B cell (primary cell): ENCODE measurements at regions not wholly inside any gene's neighbourhood (a gene's known extent, or its start where the extent isn't known, plus 50 kb on each side); places are given as distances from the start of the nearest gene placed in this dataset.

Source experiments
- ATAC-seq: fragments of 200-7000 bp; cut with Tn5 transposase; one replicate; pipeline ENCODE4 v1.10.0; 2021; ENCODE audit warnings: low read depth, mild to moderate bottlenecking, moderate number of reproducible peaks, moderate library complexity
- CTCF ChIA-PET: fragments of 350-600 bp; sonication (Branson Sonifier 250); formaldehyde crosslinking; loops from one replicate; lab custom pipeline; 2021; ENCODE audit warnings: antibody characterized with exemption, inconsistent platforms; lab: Charles Lee
- POLR2A ChIA-PET: fragments of 350-600 bp; sonication (Branson Sonifier 250); formaldehyde crosslinking; loops from one replicate; lab custom pipeline; 2021; ENCODE audit warnings: antibody characterized with exemption; lab: Charles Lee
- DNase-seq: peaks from one replicate; pipeline ENCODE4 v3.0.0; 2013
- H2AFZ ChIP-seq: 2 replicates; pipeline ENCODE4 v1.6.1; 2012; ENCODE audit warnings: mild to moderate bottlenecking, low read depth, low read length; ENCODE audit not compliant: insufficient read depth, poor library complexity, severe bottlenecking
- H3K27ac ChIP-seq, 2 donors: 1 replicate in 1 of 2; 2 replicates in 1 of 2; pipeline ENCODE4 v1.5.1; 2012 to 2013; ENCODE audit warnings: low read length in 2 of 2, mild to moderate bottlenecking in 2 of 2, moderate library complexity in 1 of 2
- H3K27me3 ChIP-seq, 4 experiments: fragments of 200-600 bp in 1 of 4; sonication (generic) in 1 of 4; replicated peaks in 1 of 4; 1 replicate in 2 of 4; 2 replicates in 2 of 4; pipeline versions ENCODE4 v1.6.1 to v1.7.0; 2013 to 2016; ENCODE audit warnings: low read length in 3 of 4, mild to moderate bottlenecking in 2 of 4, mixed read lengths in 1 of 4, moderate library complexity in 1 of 4; ENCODE audit not compliant: insufficient read depth in 4 of 4, control insufficient read depth in 3 of 4; ENCODE audit errors: control extremely low read depth in 1 of 4
- H3K36me3 ChIP-seq, 2 experiments: replicated peaks in 1 of 2; 1 replicate in 1 of 2; 2 replicates in 1 of 2; pipeline versions ENCODE4 v1.6.1 to v1.7.1; 2013; ENCODE audit warnings: low read length in 1 of 2; ENCODE audit not compliant: insufficient read depth in 2 of 2, control insufficient read depth in 1 of 2; ENCODE audit errors: control extremely low read depth in 1 of 2, extremely low read depth in 1 of 2
- H3K4me1 ChIP-seq, 2 donors: fragments of 200-600 bp in 1 of 2; sonication (generic) in 1 of 2; 1 replicate in 1 of 2; 2 replicates in 1 of 2; pipeline versions ENCODE4 v1.5.1 to v1.6.1; 2013 to 2017; ENCODE audit warnings: low read length in 2 of 2; ENCODE audit not compliant: control insufficient read depth in 2 of 2, insufficient read depth in 2 of 2
- H3K4me2 ChIP-seq: replicated peaks from 2 replicates; pipeline ENCODE3; 2012; ENCODE audit warnings: mild to moderate bottlenecking, low read depth, low read length; ENCODE audit not compliant: poor library complexity, severe bottlenecking
- H3K4me3 ChIP-seq, 5 experiments: fragments of 200-600 bp in 1 of 5; sonication (generic) in 1 of 5; 1 replicate in 3 of 5; 2 replicates in 2 of 5; pipeline versions ENCODE4 v1.5.1 to v1.7.0; 2011 to 2016; ENCODE audit warnings: low read length in 4 of 5, mild to moderate bottlenecking in 4 of 5, low read depth in 2 of 5, control low read depth in 1 of 5, moderate library complexity in 1 of 5; ENCODE audit not compliant: insufficient read depth in 1 of 5; ENCODE audit errors: control extremely low read depth in 1 of 5, extremely low read depth in 1 of 5
- H3K79me2 ChIP-seq: fragments of 200-600 bp; sonication (generic); one replicate; pipeline ENCODE4 v1.6.0; 2016; ENCODE audit warnings: low read length; ENCODE audit not compliant: control insufficient read depth, insufficient read depth
- H3K9ac ChIP-seq: fragments of 200-600 bp; sonication (generic); 2 replicates; pipeline ENCODE4 v1.6.1; 2017; ENCODE audit warnings: mild to moderate bottlenecking, low read length, moderate library complexity
- H3K9me3 ChIP-seq, 3 donors: one replicate each; pipeline versions ENCODE4 v1.6.1 to v1.7.1; 2013; ENCODE audit warnings: low read length in 2 of 3; ENCODE audit not compliant: control insufficient read depth in 2 of 3, insufficient read depth in 1 of 3; ENCODE audit errors: control extremely low read depth in 1 of 3
- H4K20me1 ChIP-seq: 2 replicates; pipeline ENCODE4 v1.6.0; 2012; ENCODE audit warnings: mild to moderate bottlenecking, low read length; ENCODE audit not compliant: insufficient read depth, control insufficient read depth, poor library complexity, severe bottlenecking
- H3K27ac Mint-ChIP-seq: one replicate; pipeline ENCODE4 v1.8.0; 2021; ENCODE audit warnings: mixed read lengths
- H3K27me3 Mint-ChIP-seq: one replicate; pipeline ENCODE4 v1.8.0; 2021; ENCODE audit warnings: mixed read lengths
- H3K4me1 Mint-ChIP-seq: one replicate; pipeline ENCODE4 v1.8.0; 2021; ENCODE audit warnings: mixed read lengths
- H3K4me3 Mint-ChIP-seq: one replicate; pipeline ENCODE4 v1.8.0; 2021; ENCODE audit warnings: mixed read lengths
- H3K9me3 Mint-ChIP-seq: one replicate; pipeline ENCODE4 v1.8.0; 2022; ENCODE audit warnings: mixed read lengths; ENCODE audit not compliant: insufficient read depth
- EZH2 ChIP-seq: IDR thresholded peaks from 2 replicates; pipeline ENCODE4 v1.6.1; 2012; ENCODE audit warnings: borderline replicate concordance, low read depth, mild to moderate bottlenecking, moderate library complexity, low read length; ENCODE audit not compliant: insufficient read depth, poor library complexity, severe bottlenecking
- WGBS: methylation state at CpG from one replicate; pipeline ENCODE4 v1.1.5; 2013; ENCODE audit warnings: missing lambda C conversion rate; ENCODE audit not compliant: insufficient coverage; 5-methylcytosine and 5-hydroxymethylcytosine counted together
- intact Hi-C: fragments of 100-400 bp; cut with micrococcal nuclease; formaldehyde crosslinking; loops from one replicate; pipeline ENCODE4 v1.10.0; 2022
- TF ChIP-seq, protein P1 (sequence below): fragments of 200-600 bp; IDR thresholded peaks from one replicate; pipeline ENCODE4 v1.8.0; 2022; ENCODE audit warnings: antibody characterized with exemption, mild to moderate bottlenecking

DNA sequence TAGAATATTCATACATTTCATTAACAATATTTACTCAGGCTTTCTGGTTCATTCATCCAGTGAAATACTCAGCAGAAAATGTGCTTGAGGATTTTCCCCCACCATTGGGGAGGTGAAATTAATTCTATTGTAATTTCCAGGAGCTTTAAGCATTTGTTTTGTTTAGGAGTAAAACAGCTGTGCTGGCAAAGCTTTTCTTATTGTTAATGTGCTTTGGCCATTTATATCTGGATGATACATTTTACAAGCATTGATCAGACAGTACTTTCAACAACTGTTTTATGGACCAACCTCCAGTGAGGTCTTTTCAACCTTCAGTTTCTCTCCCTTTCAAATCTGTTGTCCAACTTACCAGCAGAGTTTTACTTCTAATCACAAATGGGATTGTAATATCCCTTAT is 672.4 kb downstream of the CDH11 start:
- no peaks in the 10 kb centered on the region for H3K27me3 Mint-ChIP-seq
- H3K4me2 ChIP-seq: no peak overlapping the region
- ChIA-PET CTCF (no interaction called here), POLR2A (no interaction called here)
- H3K9me3 Mint-ChIP-seq: no peaks in the 10 kb centered on the region
- no peak overlapping the region for H3K4me3 Mint-ChIP-seq
- no peaks in the 10 kb centered on the region for H3K79me2 ChIP-seq
- H3K27ac ChIP-seq: no peak overlapping the region
- no peaks in the 10 kb centered on the region for H3K4me1 ChIP-seq
- no peak for DNase-seq
- H3K36me3 ChIP-seq: no peaks in the 10 kb centered on the region
- H4K20me1 ChIP-seq: no peaks in the 10 kb centered on the region
- no peak overlapping the region for H2AFZ ChIP-seq
- no peak for ATAC-seq
- no peak overlapping the region for H3K4me3 ChIP-seq
- intact Hi-C loops: no loop called here
- no peaks in the 10 kb centered on the region for H3K4me1 Mint-ChIP-seq
- no peaks in the 10 kb centered on the region for H3K9me3 ChIP-seq
- no peak overlapping the region for H3K9ac ChIP-seq
- H3K27me3 ChIP-seq: no peaks in the 10 kb centered on the region
- no peak for TF ChIP-seq EZH2
- TF ChIP-seq, protein P1, sequence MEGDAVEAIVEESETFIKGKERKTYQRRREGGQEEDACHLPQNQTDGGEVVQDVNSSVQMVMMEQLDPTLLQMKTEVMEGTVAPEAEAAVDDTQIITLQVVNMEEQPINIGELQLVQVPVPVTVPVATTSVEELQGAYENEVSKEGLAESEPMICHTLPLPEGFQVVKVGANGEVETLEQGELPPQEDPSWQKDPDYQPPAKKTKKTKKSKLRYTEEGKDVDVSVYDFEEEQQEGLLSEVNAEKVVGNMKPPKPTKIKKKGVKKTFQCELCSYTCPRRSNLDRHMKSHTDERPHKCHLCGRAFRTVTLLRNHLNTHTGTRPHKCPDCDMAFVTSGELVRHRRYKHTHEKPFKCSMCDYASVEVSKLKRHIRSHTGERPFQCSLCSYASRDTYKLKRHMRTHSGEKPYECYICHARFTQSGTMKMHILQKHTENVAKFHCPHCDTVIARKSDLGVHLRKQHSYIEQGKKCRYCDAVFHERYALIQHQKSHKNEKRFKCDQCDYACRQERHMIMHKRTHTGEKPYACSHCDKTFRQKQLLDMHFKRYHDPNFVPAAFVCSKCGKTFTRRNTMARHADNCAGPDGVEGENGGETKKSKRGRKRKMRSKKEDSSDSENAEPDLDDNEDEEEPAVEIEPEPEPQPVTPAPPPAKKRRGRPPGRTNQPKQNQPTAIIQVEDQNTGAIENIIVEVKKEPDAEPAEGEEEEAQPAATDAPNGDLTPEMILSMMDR: no peak
- no peak overlapping the region for H3K27ac Mint-ChIP-seq

DNA sequence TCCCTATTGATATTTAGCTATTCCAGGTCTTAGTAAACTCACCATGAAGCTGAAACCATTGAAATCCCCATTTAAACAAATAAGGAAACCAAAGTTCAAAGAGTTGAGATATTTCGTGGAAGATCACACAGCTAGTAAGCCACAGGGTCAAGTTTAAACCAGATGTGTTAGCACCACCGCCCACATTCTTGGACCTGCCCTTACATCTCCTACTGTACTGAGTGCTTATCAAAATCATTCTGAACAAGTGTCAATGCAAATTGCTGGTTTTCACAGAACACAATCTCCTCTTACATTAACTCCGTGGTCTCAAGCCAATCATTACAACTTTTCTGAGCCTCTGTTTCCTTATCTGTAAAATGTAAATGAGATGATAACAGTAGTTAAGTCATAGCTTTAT is 676.2 kb downstream of the CDH11 start:
- Histone ChIP-seq H2AFZ (no peak overlapping the region), H3K27me3 (no peaks in the 10 kb centered on the region), H4K20me1 (no peaks in the 10 kb centered on the region), H3K4me2 (no peak overlapping the region), H3K4me1 (no peaks in the 10 kb centered on the region), H3K9ac (no peak overlapping the region), H3K4me3 (no peak overlapping the region), H3K36me3 (no peaks in the 10 kb centered on the region), H3K79me2 (no peaks in the 10 kb centered on the region), H3K27ac (no peak overlapping the region), H3K9me3 (no peaks in the 10 kb centered on the region)
- H3K4me1 Mint-ChIP-seq: no peaks in the 10 kb centered on the region
- ATAC-seq (no peak), DNase-seq (no peak)
- H3K27ac Mint-ChIP-seq: no peak overlapping the region
- 63% methylated on average over 2 of the region's 3 CpGs for WGBS
- ChIA-PET CTCF (no interaction called here), POLR2A (no interaction called here)
- no peak for TF ChIP-seq EZH2
- TF ChIP-seq, protein P1: no peak
- H3K27me3 Mint-ChIP-seq: no peaks in the 10 kb centered on the region
- intact Hi-C loops: no loop called here
- no peak overlapping the region for H3K4me3 Mint-ChIP-seq
- H3K9me3 Mint-ChIP-seq: no peaks in the 10 kb centered on the region
